Testis (tissue), 2 donors: ENCODE measurements at regions not wholly inside any gene's neighbourhood (a gene's known extent, or its start where the extent isn't known, plus 50 kb on each side); places are given as distances from the start of the nearest gene placed in this dataset.

Experiments used
- CTCF ChIP-seq, 3 experiments: fragments of 450-650 bp in 2 of 3; fragments of 200-600 bp in 1 of 3; sonication (generic) in 1 of 3; IDR thresholded peaks; one replicate each; pipeline ENCODE4 v1.5.1; 2016 to 2019; ENCODE audit warnings: antibody characterized with exemption in 3 of 3, mild to moderate bottlenecking in 2 of 3, moderate library complexity in 1 of 3
- POLR2A ChIP-seq: fragments of 450-650 bp; IDR thresholded peaks from one replicate; pipeline ENCODE4 v1.6.1; 2017; ENCODE audit warnings: antibody characterized with exemption, mild to moderate bottlenecking, moderate library complexity

- TF ChIP-seq CTCF (IDR thresholded peaks at IDR 0.05) (no peak), POLR2A (no peak)
Measured at GRCh38 chr1:239912471-239912870, 179.2 kb upstream of the FMN2 start.
